ENCODE measurements at regions not wholly inside any gene's neighbourhood (a gene's known extent, or its start where the extent isn't known, plus 50 kb on each side); places are given as distances from the start of the nearest gene placed in this dataset.
"Not testable (repeated sequence)": the region's sequence is repeated elsewhere in the genome, so short reads cannot be mapped to it uniquely, and the experiment has no call there.

GRCh38 chr4:59455751-59456150 lies 1744.4 kb upstream of the ADGRL3 start:
- in situ Hi-C loops (cut with MboI; ENCODE audit: low pct_unique_long_range_greater_than_20kb, low sequenced_read_pairs, unreplicated experiment) = no loop called here
- TF ChIP-seq CTCF (IDR thresholded peaks at IDR 0.05; ENCODE audit: extremely low read depth, insufficient read depth, missing control alignments) = no peak
- no peak for DNase-seq (ENCODE audit: low spot score)

GRCh38 chr4:59457576-59457975 lies 1742.5 kb upstream of the ADGRL3 start:
- no peak for DNase-seq (ENCODE audit: low spot score)
- TF ChIP-seq CTCF (IDR thresholded peaks at IDR 0.05; ENCODE audit: extremely low read depth, insufficient read depth, missing control alignments) = no peak

GRCh38 chr4:59484944-59485343 lies 1715.2 kb upstream of the ADGRL3 start:
- TF ChIP-seq CTCF (IDR thresholded peaks at IDR 0.05; ENCODE audit: extremely low read depth, insufficient read depth, missing control alignments) = no peak
- no peak for DNase-seq (ENCODE audit: low spot score)
- in situ Hi-C loops (cut with MboI; ENCODE audit: low pct_unique_long_range_greater_than_20kb, low sequenced_read_pairs, unreplicated experiment) = no loop called here

More at GRCh38 chr4:59457576-59457975, 1742.5 kb upstream of the ADGRL3 start:
- in situ Hi-C loops (cut with MboI; ENCODE audit: low pct_unique_long_range_greater_than_20kb, low sequenced_read_pairs, unreplicated experiment) = no loop called here

- in situ Hi-C loops (cut with MboI; ENCODE audit: low pct_unique_long_range_greater_than_20kb, low sequenced_read_pairs, unreplicated experiment) = no loop called here
- TF ChIP-seq CTCF (IDR thresholded peaks at IDR 0.05; ENCODE audit: extremely low read depth, insufficient read depth, missing control alignments) = no peak
- no peak for DNase-seq (ENCODE audit: low spot score)
Measured at GRCh38 chr4:59500103-59500502, 1700.0 kb upstream of the ADGRL3 start.

GRCh38 chr4:59503731-59504130 lies 1696.4 kb upstream of the ADGRL3 start:
- in situ Hi-C loops (cut with MboI; ENCODE audit: low pct_unique_long_range_greater_than_20kb, low sequenced_read_pairs, unreplicated experiment) = no loop called here

GRCh38 chr4:59511809-59512208 lies 1688.3 kb upstream of the ADGRL3 start:
- DNase-seq (ENCODE audit: low spot score); in situ Hi-C loops (cut with MboI; ENCODE audit: low pct_unique_long_range_greater_than_20kb, low sequenced_read_pairs, unreplicated experiment): not testable (repeated sequence)

More at GRCh38 chr4:59503731-59504130, 1696.4 kb upstream of the ADGRL3 start:
- DNase-seq (ENCODE audit: low spot score) = no peak
- no peak for TF ChIP-seq CTCF (IDR thresholded peaks at IDR 0.05; ENCODE audit: extremely low read depth, insufficient read depth, missing control alignments)

GRCh38 chr4:59517007-59517406 lies 1683.1 kb upstream of the ADGRL3 start:
- in situ Hi-C loops (cut with MboI; ENCODE audit: low pct_unique_long_range_greater_than_20kb, low sequenced_read_pairs, unreplicated experiment) = no loop called here
- no peak for DNase-seq (ENCODE audit: low spot score)
- TF ChIP-seq CTCF (IDR thresholded peaks at IDR 0.05; ENCODE audit: extremely low read depth, insufficient read depth, missing control alignments) = no peak

All from GM13977 (cell line).